IMR-90 (cell line): ENCODE measurements at regions not wholly inside any gene's neighbourhood (a gene's known extent, or its start where the extent isn't known, plus 50 kb on each side); places are given as distances from the start of the nearest gene placed in this dataset.

Experiments used
- CEBPB ChIP-seq: IDR thresholded peaks from 2 replicates; pipeline ENCODE4 v1.6.1; 2012; ENCODE audit warnings: low read depth, low read length, improper control_type of control experiment
- FOS ChIP-seq: fragments of 150-350 bp; IDR thresholded peaks from 2 replicates; pipeline ENCODE4 v1.6.1; 2016; ENCODE audit warnings: low read depth, low read length
- MAFK ChIP-seq: IDR thresholded peaks from 2 replicates; pipeline ENCODE4 v1.6.1; 2012; ENCODE audit warnings: low read depth, low read length, improper control_type of control experiment
- MXI1 ChIP-seq: IDR thresholded peaks from 2 replicates; pipeline ENCODE4 v1.6.1; 2012; ENCODE audit warnings: low read depth, mild to moderate bottlenecking, low read length, moderate library complexity, borderline replicate concordance
- NFE2L2 ChIP-seq: fragments of 150-350 bp; IDR thresholded peaks from 2 replicates; pipeline ENCODE4 v1.6.1; 2016; ENCODE audit warnings: low read depth, mild to moderate bottlenecking, low read length
- POLR2A ChIP-seq: IDR thresholded peaks from 2 replicates; pipeline ENCODE4 v1.6.1; 2012; ENCODE audit warnings: mild to moderate bottlenecking, low read depth, low read length
- RAD21 ChIP-seq: IDR thresholded peaks from 2 replicates; pipeline ENCODE4 v1.6.1; 2012; ENCODE audit warnings: low read length, improper control_type of control experiment
- SMC3 ChIP-seq: fragments of 150-350 bp; IDR thresholded peaks from 2 replicates; pipeline ENCODE4 v1.6.1; 2016; ENCODE audit warnings: low read depth, mild to moderate bottlenecking, antibody characterized with exemption, low read length, moderate library complexity
- TF ChIP-seq, protein P1 (sequence below): conservative IDR thresholded peaks from 2 replicates; pipeline ENCODE4 v1.5.1; 2012; ENCODE audit warnings: mild to moderate bottlenecking, low read depth, low read length, improper control_type of control experiment
- TF ChIP-seq, protein P2 (sequence below): fragments of 150-350 bp; IDR thresholded peaks from 2 replicates; pipeline ENCODE4 v1.6.1; 2017; ENCODE audit warnings: mild to moderate bottlenecking, antibody characterized with exemption, low read length, low read depth

DNA sequence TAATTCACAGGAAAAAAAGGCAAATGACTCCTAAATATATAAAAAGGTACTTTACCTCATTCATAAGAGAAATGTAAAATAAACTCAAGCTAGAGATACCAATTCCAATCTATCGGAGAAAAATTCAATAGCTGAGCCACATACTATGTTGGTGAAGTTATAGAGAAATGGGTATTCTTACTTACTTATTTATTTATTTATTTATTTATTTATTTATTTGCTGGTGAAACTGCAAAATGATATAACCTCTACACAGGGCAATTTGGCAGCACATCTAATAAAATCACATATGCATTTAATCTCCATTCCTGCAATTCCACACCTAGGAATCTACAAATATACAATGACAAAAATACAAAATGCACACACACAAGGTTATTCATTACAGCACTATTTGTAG, 117.5 kb upstream of the TMEM168 start:
- TF ChIP-seq RAD21 (no peak), POLR2A (no peak), NFE2L2 (no peak), FOS (no peak), MXI1 (no peak), MAFK (no peak), CEBPB (no peak), SMC3 (no peak)
- TF ChIP-seq, protein P1, sequence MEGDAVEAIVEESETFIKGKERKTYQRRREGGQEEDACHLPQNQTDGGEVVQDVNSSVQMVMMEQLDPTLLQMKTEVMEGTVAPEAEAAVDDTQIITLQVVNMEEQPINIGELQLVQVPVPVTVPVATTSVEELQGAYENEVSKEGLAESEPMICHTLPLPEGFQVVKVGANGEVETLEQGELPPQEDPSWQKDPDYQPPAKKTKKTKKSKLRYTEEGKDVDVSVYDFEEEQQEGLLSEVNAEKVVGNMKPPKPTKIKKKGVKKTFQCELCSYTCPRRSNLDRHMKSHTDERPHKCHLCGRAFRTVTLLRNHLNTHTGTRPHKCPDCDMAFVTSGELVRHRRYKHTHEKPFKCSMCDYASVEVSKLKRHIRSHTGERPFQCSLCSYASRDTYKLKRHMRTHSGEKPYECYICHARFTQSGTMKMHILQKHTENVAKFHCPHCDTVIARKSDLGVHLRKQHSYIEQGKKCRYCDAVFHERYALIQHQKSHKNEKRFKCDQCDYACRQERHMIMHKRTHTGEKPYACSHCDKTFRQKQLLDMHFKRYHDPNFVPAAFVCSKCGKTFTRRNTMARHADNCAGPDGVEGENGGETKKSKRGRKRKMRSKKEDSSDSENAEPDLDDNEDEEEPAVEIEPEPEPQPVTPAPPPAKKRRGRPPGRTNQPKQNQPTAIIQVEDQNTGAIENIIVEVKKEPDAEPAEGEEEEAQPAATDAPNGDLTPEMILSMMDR, result no peak
- TF ChIP-seq, protein P2, sequence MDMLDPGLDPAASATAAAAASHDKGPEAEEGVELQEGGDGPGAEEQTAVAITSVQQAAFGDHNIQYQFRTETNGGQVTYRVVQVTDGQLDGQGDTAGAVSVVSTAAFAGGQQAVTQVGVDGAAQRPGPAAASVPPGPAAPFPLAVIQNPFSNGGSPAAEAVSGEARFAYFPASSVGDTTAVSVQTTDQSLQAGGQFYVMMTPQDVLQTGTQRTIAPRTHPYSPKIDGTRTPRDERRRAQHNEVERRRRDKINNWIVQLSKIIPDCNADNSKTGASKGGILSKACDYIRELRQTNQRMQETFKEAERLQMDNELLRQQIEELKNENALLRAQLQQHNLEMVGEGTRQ, result no peak
